Prostate gland (tissue), 2 donors: ENCODE measurements at regions not wholly inside any gene's neighbourhood (a gene's known extent, or its start where the extent isn't known, plus 50 kb on each side); places are given as distances from the start of the nearest gene placed in this dataset.

Source experiments
- DNase-seq: peaks from one replicate; pipeline ENCODE4 v3.0.0-alpha.2; 2019; ENCODE audit warnings: low spot score
- H3K27ac ChIP-seq, 2 donors: fragments of 200-600 bp; sonication (generic); 2 replicates each; pipeline ENCODE4 v1.5.1; 2017 to 2019
- H3K27me3 ChIP-seq: fragments of 200-600 bp; sonication (generic); replicated peaks from 2 replicates; pipeline ENCODE4 v1.5.1; 2019; ENCODE audit not compliant: insufficient read depth
- H3K36me3 ChIP-seq, 2 donors: fragments of 200-600 bp; sonication (generic); 1 replicate in 1 of 2; 2 replicates in 1 of 2; pipeline versions ENCODE4 v1.5.1 to v1.8.1; 2017 to 2019
- H3K4me1 ChIP-seq: fragments of 200-600 bp; sonication (generic); replicated peaks from 2 replicates; pipeline ENCODE4 v1.5.1; 2019
- H3K4me3 ChIP-seq, 2 donors: fragments of 200-600 bp; sonication (generic); 2 replicates each; pipeline ENCODE4 v1.5.1; 2017 to 2019
- H3K9me3 ChIP-seq: fragments of 200-600 bp; sonication (generic); 2 replicates; pipeline ENCODE4 v1.5.1; 2017
- CTCF ChIP-seq, 4 experiments: fragments of 200-600 bp in 2 of 4; fragments of 450-650 bp in 2 of 4; sonication (generic) in 2 of 4; IDR thresholded peaks; 1 replicate in 3 of 4; 2 replicates in 1 of 4; pipeline ENCODE4 v1.5.1; 2016 to 2019; ENCODE audit warnings: antibody characterized with exemption in 4 of 4, mild to moderate bottlenecking in 2 of 4, moderate library complexity in 2 of 4
- POLR2A ChIP-seq: fragments of 450-650 bp; IDR thresholded peaks from one replicate; pipeline ENCODE4 v1.6.1; 2016; ENCODE audit warnings: antibody characterized with exemption, mild to moderate bottlenecking
- POLR2AphosphoS5 ChIP-seq: sonication (generic); formaldehyde crosslinking; IDR thresholded peaks from one replicate; pipeline ENCODE4 v1.6.1; 2017; ENCODE audit warnings: antibody characterized with exemption
- WGBS: methylation state at CpG from one replicate; pipeline ENCODE4 v1.1.5; 2018; 5-methylcytosine and 5-hydroxymethylcytosine counted together
- intact Hi-C: fragments of 100-400 bp; cut with DNase I; formaldehyde crosslinking; loops from one replicate; pipeline ENCODE4 v1.14.2; 2022

- H3K27ac ChIP-seq, result no peak overlapping the region
- TF ChIP-seq CTCF (IDR thresholded peaks at IDR 0.05) (no peak), POLR2A (no peak), POLR2AphosphoS5 (no peak)
- no peak overlapping the region for H3K4me3 ChIP-seq
- intact Hi-C loops, result no loop called here
- H3K27me3 ChIP-seq, result no peaks in the 10 kb centered on the region
- no peaks in the 10 kb centered on the region for H3K4me1 ChIP-seq
- H3K9me3 ChIP-seq, result no peaks in the 10 kb centered on the region
- 80% methylated on average over 4 of the region's 4 CpGs for WGBS
- DNase-seq, result no peak
- no peaks in the 10 kb centered on the region for H3K36me3 ChIP-seq
Measured at GRCh38 chr17:69851736-69852135, 223.3 kb upstream of the KCNJ16 start.

GRCh38 chr17:69853541-69854224 is 221.3 kb upstream of the KCNJ16 start:
- intact Hi-C loops, result no loop called here
- Histone ChIP-seq H3K27me3 (no peaks in the 10 kb centered on the region), H3K27ac (no peak overlapping the region), H3K9me3 (no peaks in the 10 kb centered on the region), H3K4me1 (no peaks in the 10 kb centered on the region), H3K4me3 (no peak overlapping the region), H3K36me3 (no peaks in the 10 kb centered on the region)
- DNase-seq, result no peak
- no peak for TF ChIP-seq POLR2A
- no peak for TF ChIP-seq POLR2AphosphoS5
- no peak for TF ChIP-seq CTCF (IDR thresholded peaks at IDR 0.05)
- 72% methylated on average over 4 of the region's 4 CpGs for WGBS

- H3K4me1 ChIP-seq, result no peaks in the 10 kb centered on the region
- intact Hi-C loops, result no loop called here
- no peaks in the 10 kb centered on the region for H3K9me3 ChIP-seq
- no peak overlapping the region for H3K4me3 ChIP-seq
- no peak overlapping the region for H3K27ac ChIP-seq
- TF ChIP-seq POLR2AphosphoS5 (no peak), CTCF (IDR thresholded peaks at IDR 0.05) (no peak), POLR2A (no peak)
- DNase-seq, result no peak
- H3K36me3 ChIP-seq, result no peaks in the 10 kb centered on the region
- 47% methylated on average over 1 of the region's 1 CpG for WGBS
- no peaks in the 10 kb centered on the region for H3K27me3 ChIP-seq
Measured at GRCh38 chr17:69854225-69854780, 220.7 kb upstream of the KCNJ16 start.

- WGBS, result 91% methylated on average over 1 of the region's 1 CpG
- no peaks in the 10 kb centered on the region for H3K9me3 ChIP-seq
- no peaks in the 10 kb centered on the region for H3K27me3 ChIP-seq
- H3K36me3 ChIP-seq, result no peaks in the 10 kb centered on the region
- intact Hi-C loops, result no loop called here
- no peak for TF ChIP-seq POLR2AphosphoS5
- TF ChIP-seq POLR2A, result no peak
- no peak for TF ChIP-seq CTCF (IDR thresholded peaks at IDR 0.05)
- H3K4me1 ChIP-seq, result no peaks in the 10 kb centered on the region
- H3K27ac ChIP-seq, result no peak overlapping the region
- no peak for DNase-seq
- H3K4me3 ChIP-seq, result no peak overlapping the region
Measured at GRCh38 chr17:69856946-69857345, 218.1 kb upstream of the KCNJ16 start.

- no peaks in the 10 kb centered on the region for H3K9me3 ChIP-seq
- intact Hi-C loops, result no loop called here
- no peak overlapping the region for H3K4me3 ChIP-seq
- no peaks in the 10 kb centered on the region for H3K27me3 ChIP-seq
- no peak for DNase-seq
- H3K36me3 ChIP-seq, result no peaks in the 10 kb centered on the region
- H3K4me1 ChIP-seq, result no peaks in the 10 kb centered on the region
- TF ChIP-seq POLR2A, result no peak
- TF ChIP-seq CTCF (IDR thresholded peaks at IDR 0.05), result no peak
- no peak for TF ChIP-seq POLR2AphosphoS5
- no peak overlapping the region for H3K27ac ChIP-seq
Measured at GRCh38 chr17:69857412-69857835, 217.6 kb upstream of the KCNJ16 start.
